ENCODE measurements at regions not wholly inside any gene's neighbourhood (a gene's known extent, or its start where the extent isn't known, plus 50 kb on each side); places are given as distances from the start of the nearest gene placed in this dataset.

DNA sequence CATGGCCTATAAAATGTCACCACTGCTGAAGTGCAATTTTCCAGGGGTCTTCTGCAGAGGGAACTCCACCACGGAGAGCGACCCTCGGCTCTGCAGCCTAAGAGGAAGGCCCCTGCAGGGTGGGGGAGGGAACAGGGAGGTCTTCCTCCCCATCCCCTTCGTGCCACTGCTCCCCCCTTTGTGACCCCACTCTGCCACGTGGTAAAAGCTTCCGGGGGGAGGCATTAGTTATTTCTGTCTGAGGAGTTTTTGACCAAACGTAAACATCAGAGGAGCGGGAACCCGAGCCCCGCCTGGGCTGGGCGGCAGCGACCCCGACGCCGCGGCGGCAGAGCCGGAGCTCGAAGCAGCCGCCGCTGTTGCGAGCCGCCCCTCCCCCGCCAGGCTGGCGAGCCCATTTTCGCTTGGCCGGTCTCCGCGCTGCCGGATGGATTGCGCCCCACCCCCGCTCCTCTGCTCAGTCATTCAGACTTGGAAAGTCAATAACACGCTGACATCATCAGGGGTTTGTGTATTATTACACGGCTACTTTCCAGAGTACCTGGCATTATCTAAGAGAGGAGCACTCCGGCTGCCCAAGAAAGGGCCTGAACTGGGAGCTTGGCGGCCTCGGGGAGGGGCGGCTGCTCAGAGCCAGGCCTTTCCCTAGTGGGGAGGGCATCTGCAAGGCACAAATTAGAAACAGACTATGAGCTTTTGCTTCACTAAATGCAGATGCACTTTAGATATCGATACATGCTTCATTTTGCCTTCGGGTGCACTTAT lies 162.5 kb upstream of the TBL1XR1 start (continued):
- TF ChIP-seq, protein P1, sequence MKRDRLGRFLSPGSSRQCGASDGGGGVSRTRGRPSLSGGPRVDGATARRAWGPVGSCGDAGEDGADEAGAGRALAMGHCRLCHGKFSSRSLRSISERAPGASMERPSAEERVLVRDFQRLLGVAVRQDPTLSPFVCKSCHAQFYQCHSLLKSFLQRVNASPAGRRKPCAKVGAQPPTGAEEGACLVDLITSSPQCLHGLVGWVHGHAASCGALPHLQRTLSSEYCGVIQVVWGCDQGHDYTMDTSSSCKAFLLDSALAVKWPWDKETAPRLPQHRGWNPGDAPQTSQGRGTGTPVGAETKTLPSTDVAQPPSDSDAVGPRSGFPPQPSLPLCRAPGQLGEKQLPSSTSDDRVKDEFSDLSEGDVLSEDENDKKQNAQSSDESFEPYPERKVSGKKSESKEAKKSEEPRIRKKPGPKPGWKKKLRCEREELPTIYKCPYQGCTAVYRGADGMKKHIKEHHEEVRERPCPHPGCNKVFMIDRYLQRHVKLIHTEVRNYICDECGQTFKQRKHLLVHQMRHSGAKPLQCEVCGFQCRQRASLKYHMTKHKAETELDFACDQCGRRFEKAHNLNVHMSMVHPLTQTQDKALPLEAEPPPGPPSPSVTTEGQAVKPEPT (CRISPR knock-in tag; IDR thresholded peaks at IDR 0.05; ENCODE audit: low read depth) = peak; percentile 74; the same call in 1 of the 2 replicates
- TF ChIP-seq, protein P2, sequence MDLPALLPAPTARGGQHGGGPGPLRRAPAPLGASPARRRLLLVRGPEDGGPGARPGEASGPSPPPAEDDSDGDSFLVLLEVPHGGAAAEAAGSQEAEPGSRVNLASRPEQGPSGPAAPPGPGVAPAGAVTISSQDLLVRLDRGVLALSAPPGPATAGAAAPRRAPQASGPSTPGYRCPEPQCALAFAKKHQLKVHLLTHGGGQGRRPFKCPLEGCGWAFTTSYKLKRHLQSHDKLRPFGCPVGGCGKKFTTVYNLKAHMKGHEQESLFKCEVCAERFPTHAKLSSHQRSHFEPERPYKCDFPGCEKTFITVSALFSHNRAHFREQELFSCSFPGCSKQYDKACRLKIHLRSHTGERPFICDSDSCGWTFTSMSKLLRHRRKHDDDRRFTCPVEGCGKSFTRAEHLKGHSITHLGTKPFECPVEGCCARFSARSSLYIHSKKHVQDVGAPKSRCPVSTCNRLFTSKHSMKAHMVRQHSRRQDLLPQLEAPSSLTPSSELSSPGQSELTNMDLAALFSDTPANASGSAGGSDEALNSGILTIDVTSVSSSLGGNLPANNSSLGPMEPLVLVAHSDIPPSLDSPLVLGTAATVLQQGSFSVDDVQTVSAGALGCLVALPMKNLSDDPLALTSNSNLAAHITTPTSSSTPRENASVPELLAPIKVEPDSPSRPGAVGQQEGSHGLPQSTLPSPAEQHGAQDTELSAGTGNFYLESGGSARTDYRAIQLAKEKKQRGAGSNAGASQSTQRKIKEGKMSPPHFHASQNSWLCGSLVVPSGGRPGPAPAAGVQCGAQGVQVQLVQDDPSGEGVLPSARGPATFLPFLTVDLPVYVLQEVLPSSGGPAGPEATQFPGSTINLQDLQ (CRISPR knock-in tag; IDR thresholded peaks at IDR 0.05) = peak; percentile 77; the same call in 1 of the 2 replicates
- peak; percentile 96 for TF ChIP-seq NFIC (IDR thresholded peaks at IDR 0.05; ENCODE audit: low read length)
- TF ChIP-seq ZNF772 (CRISPR knock-in tag; IDR thresholded peaks at IDR 0.05) = peak; percentile 96
- TF ChIP-seq STAT5B (CRISPR knock-in tag; IDR thresholded peaks at IDR 0.05) = no peak
- peak; percentile 69; the same call in 1 of the 2 replicates for TF ChIP-seq HOXD1 (CRISPR knock-in tag; IDR thresholded peaks at IDR 0.05)
- TF ChIP-seq SP5 (CRISPR knock-in tag; IDR thresholded peaks at IDR 0.05; ENCODE audit: borderline replicate concordance, low read depth) = peak; percentile 87
- TF ChIP-seq ZNF768 (CRISPR knock-in tag; IDR thresholded peaks at IDR 0.05) = peak; percentile 69
- TF ChIP-seq RELA (CRISPR knock-in tag; IDR thresholded peaks at IDR 0.05) = peak; percentile 88
- peak; percentile 61 for TF ChIP-seq ELF1 (CRISPR knock-in tag; IDR thresholded peaks at IDR 0.05)
- TF ChIP-seq ZNF572 (CRISPR knock-in tag; IDR thresholded peaks at IDR 0.05) = peak; percentile 83; the same call in 1 of the 2 replicates
- TF ChIP-seq AGO2 (optimal IDR thresholded peaks at IDR 0.05; ENCODE audit: low read depth, low read length) = no peak
- TF ChIP-seq HDAC2 (CRISPR knock-in tag; IDR thresholded peaks at IDR 0.05) = peak; percentile 94
- TF ChIP-seq, protein P3, sequence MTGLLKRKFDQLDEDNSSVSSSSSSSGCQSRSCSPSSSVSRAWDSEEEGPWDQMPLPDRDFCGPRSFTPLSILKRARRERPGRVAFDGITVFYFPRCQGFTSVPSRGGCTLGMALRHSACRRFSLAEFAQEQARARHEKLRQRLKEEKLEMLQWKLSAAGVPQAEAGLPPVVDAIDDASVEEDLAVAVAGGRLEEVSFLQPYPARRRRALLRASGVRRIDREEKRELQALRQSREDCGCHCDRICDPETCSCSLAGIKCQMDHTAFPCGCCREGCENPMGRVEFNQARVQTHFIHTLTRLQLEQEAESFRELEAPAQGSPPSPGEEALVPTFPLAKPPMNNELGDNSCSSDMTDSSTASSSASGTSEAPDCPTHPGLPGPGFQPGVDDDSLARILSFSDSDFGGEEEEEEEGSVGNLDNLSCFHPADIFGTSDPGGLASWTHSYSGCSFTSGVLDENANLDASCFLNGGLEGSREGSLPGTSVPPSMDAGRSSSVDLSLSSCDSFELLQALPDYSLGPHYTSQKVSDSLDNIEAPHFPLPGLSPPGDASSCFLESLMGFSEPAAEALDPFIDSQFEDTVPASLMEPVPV (CRISPR knock-in tag; IDR thresholded peaks at IDR 0.05) = peak; percentile 59; the same call in 1 of the 2 replicates
- no peak for TF ChIP-seq ZFP41 (CRISPR knock-in tag; IDR thresholded peaks at IDR 0.05; ENCODE audit: borderline replicate concordance)
- TF ChIP-seq, protein P4, sequence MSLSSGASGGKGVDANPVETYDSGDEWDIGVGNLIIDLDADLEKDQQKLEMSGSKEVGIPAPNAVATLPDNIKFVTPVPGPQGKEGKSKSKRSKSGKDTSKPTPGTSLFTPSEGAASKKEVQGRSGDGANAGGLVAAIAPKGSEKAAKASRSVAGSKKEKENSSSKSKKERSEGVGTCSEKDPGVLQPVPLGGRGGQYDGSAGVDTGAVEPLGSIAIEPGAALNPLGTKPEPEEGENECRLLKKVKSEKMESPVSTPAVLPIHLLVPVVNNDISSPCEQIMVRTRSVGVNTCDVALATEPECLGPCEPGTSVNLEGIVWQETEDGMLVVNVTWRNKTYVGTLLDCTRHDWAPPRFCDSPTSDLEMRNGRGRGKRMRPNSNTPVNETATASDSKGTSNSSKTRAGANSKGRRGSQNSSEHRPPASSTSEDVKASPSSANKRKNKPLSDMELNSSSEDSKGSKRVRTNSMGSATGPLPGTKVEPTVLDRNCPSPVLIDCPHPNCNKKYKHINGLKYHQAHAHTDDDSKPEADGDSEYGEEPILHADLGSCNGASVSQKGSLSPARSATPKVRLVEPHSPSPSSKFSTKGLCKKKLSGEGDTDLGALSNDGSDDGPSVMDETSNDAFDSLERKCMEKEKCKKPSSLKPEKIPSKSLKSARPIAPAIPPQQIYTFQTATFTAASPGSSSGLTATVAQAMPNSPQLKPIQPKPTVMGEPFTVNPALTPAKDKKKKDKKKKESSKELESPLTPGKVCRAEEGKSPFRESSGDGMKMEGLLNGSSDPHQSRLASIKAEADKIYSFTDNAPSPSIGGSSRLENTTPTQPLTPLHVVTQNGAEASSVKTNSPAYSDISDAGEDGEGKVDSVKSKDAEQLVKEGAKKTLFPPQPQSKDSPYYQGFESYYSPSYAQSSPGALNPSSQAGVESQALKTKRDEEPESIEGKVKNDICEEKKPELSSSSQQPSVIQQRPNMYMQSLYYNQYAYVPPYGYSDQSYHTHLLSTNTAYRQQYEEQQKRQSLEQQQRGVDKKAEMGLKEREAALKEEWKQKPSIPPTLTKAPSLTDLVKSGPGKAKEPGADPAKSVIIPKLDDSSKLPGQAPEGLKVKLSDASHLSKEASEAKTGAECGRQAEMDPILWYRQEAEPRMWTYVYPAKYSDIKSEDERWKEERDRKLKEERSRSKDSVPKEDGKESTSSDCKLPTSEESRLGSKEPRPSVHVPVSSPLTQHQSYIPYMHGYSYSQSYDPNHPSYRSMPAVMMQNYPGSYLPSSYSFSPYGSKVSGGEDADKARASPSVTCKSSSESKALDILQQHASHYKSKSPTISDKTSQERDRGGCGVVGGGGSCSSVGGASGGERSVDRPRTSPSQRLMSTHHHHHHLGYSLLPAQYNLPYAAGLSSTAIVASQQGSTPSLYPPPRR (CRISPR knock-in tag; IDR thresholded peaks at IDR 0.05; ENCODE audit: borderline replicate concordance) = peak; percentile 94
